ENCODE measurements at regions not wholly inside any gene's neighbourhood (a gene's known extent, or its start where the extent isn't known, plus 50 kb on each side); places are given as distances from the start of the nearest gene placed in this dataset.

DNA sequence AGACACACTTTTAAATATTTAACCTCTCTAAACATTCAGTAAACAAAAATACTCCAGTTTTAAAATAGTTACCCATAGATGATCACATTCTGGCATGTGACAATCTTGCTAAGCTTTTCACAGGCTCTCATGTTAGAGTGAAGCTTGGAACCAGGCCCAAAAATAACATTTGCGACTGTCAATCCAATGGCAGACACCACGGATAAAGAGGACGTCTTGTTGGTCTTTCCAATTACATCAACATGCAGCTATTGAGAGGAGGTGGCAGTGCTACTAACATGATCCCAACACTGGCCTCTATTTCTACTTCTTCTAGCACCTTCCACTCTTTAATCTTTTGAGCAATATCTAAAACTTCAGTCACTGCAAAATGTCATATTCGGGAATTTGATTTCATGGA is 970.8 kb upstream of the TENM3 start:
- Mint-ChIP-seq H3K27ac (no peak overlapping the region), H3K4me3 (no peak overlapping the region), H3K27me3 (ENCODE audit: low read depth in 3 of 3) (no peaks in the 10 kb centered on the region), H3K9me3 (peaks cover 0 to 3% (median 2%) of the 10 kb centered on the region in 7 donors), H3K4me1 (no peaks in the 10 kb centered on the region), H3K36me3 (no peaks in the 10 kb centered on the region)
- intact Hi-C loops (cut with micrococcal nuclease) = no loop called here
- H3K4me3 ChIP-seq (replicated peaks in 1 of 3; ENCODE audit: low read depth in 2 of 3, low read length in 3 of 3) = no peak overlapping the region
- no peaks in the 10 kb centered on the region for H3K27me3 ChIP-seq (ENCODE audit: control insufficient read depth in 2 of 2, insufficient read depth in 2 of 2, low read length in 2 of 2)
- no peak overlapping the region for H3K9ac ChIP-seq (ENCODE audit: insufficient read depth, low read length, poor library complexity, severe bottlenecking)
- no peak overlapping the region for H3K4me2 ChIP-seq (replicated peaks; ENCODE audit: extremely low read depth, low read length, poor library complexity, severe bottlenecking)
- H3K4me1 ChIP-seq (ENCODE audit: control insufficient read depth in 1 of 2, insufficient read depth in 2 of 2, low read length in 2 of 2) = no peaks in the 10 kb centered on the region
- no peak for TF ChIP-seq CTCF (IDR thresholded peaks at IDR 0.05)
- WGBS (ENCODE audit: insufficient coverage) = no CpG with 5 or more reads among the region's 4 CpGs
- H4K20me1 ChIP-seq (ENCODE audit: insufficient read depth, low read length) = no peaks in the 10 kb centered on the region
- no peaks in the 10 kb centered on the region for H3K9me3 ChIP-seq (replicated peaks in 1 of 2; ENCODE audit: control insufficient read depth in 1 of 2, insufficient read depth in 1 of 2, low read length in 2 of 2)
- no peaks in the 10 kb centered on the region for H3K36me3 ChIP-seq (replicated peaks in 1 of 2; ENCODE audit: control insufficient read depth in 1 of 2, insufficient read depth in 2 of 2, low read length in 2 of 2)
- H3K79me2 ChIP-seq (ENCODE audit: insufficient read depth, low read length) = no peaks in the 10 kb centered on the region
- H3K27ac ChIP-seq (ENCODE audit: low read depth in 1 of 2, low read length in 2 of 2) = no peak overlapping the region
- DNase-seq = no peak
- H2AFZ ChIP-seq (ENCODE audit: insufficient read depth, low read depth, low read length, poor library complexity, severe bottlenecking) = no peak overlapping the region

- H3K4me1 ChIP-seq (ENCODE audit: control insufficient read depth in 1 of 2, insufficient read depth in 2 of 2, low read length in 2 of 2) = no peaks in the 10 kb centered on the region
- no peaks in the 10 kb centered on the region for H3K36me3 ChIP-seq (replicated peaks in 1 of 2; ENCODE audit: control insufficient read depth in 1 of 2, insufficient read depth in 2 of 2, low read length in 2 of 2)
- H3K27ac ChIP-seq (ENCODE audit: low read depth in 1 of 2, low read length in 2 of 2) = no peak overlapping the region
- intact Hi-C loops (cut with micrococcal nuclease) = no loop called here
- DNase-seq = no peak
- Mint-ChIP-seq H3K27me3 (ENCODE audit: low read depth in 3 of 3) (peaks cover 0 to 1% (median 0%) of the 10 kb centered on the region in 3 donors), H3K9me3 (peaks cover 0 to 9% (median 1%) of the 10 kb centered on the region in 7 donors), H3K4me3 (no peak overlapping the region), H3K4me1 (no peaks in the 10 kb centered on the region), H3K27ac (no peak overlapping the region), H3K36me3 (no peaks in the 10 kb centered on the region)
- no peak overlapping the region for H2AFZ ChIP-seq (ENCODE audit: insufficient read depth, low read depth, low read length, poor library complexity, severe bottlenecking)
- H3K4me3 ChIP-seq (replicated peaks in 1 of 3; ENCODE audit: low read depth in 2 of 3, low read length in 3 of 3) = no peak overlapping the region
- no peak overlapping the region for H3K9ac ChIP-seq (ENCODE audit: insufficient read depth, low read length, poor library complexity, severe bottlenecking)
- no peak for TF ChIP-seq CTCF (IDR thresholded peaks at IDR 0.05)
- H3K9me3 ChIP-seq (replicated peaks in 1 of 2; ENCODE audit: control insufficient read depth in 1 of 2, insufficient read depth in 1 of 2, low read length in 2 of 2) = no peaks in the 10 kb centered on the region
- no peaks in the 10 kb centered on the region for H4K20me1 ChIP-seq (ENCODE audit: insufficient read depth, low read length)
- no peaks in the 10 kb centered on the region for H3K79me2 ChIP-seq (ENCODE audit: insufficient read depth, low read length)
- no peaks in the 10 kb centered on the region for H3K27me3 ChIP-seq (ENCODE audit: control insufficient read depth in 2 of 2, insufficient read depth in 2 of 2, low read length in 2 of 2)
- no peak overlapping the region for H3K4me2 ChIP-seq (replicated peaks; ENCODE audit: extremely low read depth, low read length, poor library complexity, severe bottlenecking)
- 100% methylated on average over 1 of the region's 3 CpGs for WGBS (ENCODE audit: insufficient coverage)
These were observed 964.3 kb upstream of the TENM3 start for GRCh38 chr4:181278941-181279340.

Measured in CD14-positive monocyte (primary cell).